ENCODE measurements at regions not wholly inside any gene's neighbourhood (a gene's known extent, or its start where the extent isn't known, plus 50 kb on each side); places are given as distances from the start of the nearest gene placed in this dataset.

GRCh38 chr4:132901224-132901623 is 247.9 kb upstream of the PCDH10 start:
- TF ChIP-seq POLR2AphosphoS5 (IDR thresholded peaks at IDR 0.05) = no peak
- TF ChIP-seq CTCF (IDR thresholded peaks at IDR 0.05) = no peak
- TF ChIP-seq POLR2A (IDR thresholded peaks at IDR 0.05) = no peak
- no peak for TF ChIP-seq EP300 (IDR thresholded peaks at IDR 0.05)
- Histone ChIP-seq H3K4me3 (no peak overlapping the region), H3K27me3 (no peaks in the 10 kb centered on the region), H3K36me3 (no peaks in the 10 kb centered on the region), H3K27ac (no peak overlapping the region), H3K9me3 (no peaks in the 10 kb centered on the region), H3K4me1 (no peaks in the 10 kb centered on the region)
- 60% methylated on average over 1 of the region's 1 CpG for WGBS
- no peak for DNase-seq (ENCODE audit: low spot score in 2 of 2)

DNA sequence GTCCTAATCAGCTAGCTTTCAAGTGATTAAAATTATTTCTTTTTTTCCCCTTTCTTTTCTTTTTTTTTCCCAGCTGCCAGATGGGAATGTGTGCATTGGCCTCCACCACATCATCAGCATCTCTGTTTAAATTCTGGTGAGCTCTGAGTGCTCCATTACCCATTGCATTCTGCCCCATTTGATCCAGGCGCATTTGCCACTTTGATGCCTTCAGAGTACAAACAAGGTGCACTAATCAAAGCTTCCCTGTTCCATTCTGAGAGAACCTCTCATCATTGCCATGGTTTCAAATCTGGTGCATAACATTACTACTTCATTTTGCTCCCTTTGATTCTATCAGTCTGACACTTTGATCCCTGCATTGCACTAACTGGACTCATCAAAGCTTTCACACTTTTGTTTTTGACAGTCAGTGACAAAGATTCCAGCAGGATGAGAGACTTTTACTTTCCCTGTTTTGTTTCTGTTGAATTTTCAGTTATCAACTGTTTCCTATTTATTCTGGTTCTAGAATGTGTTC is 238.8 kb upstream of the PCDH10 start:
- no peak for DNase-seq (ENCODE audit: low spot score in 2 of 2)

GRCh38 chr4:132918096-132918495 is 231.0 kb upstream of the PCDH10 start:
- Histone ChIP-seq H3K27ac (no peak overlapping the region), H3K27me3 (no peaks in the 10 kb centered on the region), H3K36me3 (no peaks in the 10 kb centered on the region), H3K4me1 (no peaks in the 10 kb centered on the region), H3K4me3 (no peak overlapping the region), H3K9me3 (no peaks in the 10 kb centered on the region)
- no peak for DNase-seq (ENCODE audit: low spot score in 2 of 2)
- no peak for TF ChIP-seq POLR2AphosphoS5 (IDR thresholded peaks at IDR 0.05)
- no peak for TF ChIP-seq POLR2A (IDR thresholded peaks at IDR 0.05)
- no peak for TF ChIP-seq CTCF (IDR thresholded peaks at IDR 0.05)
- TF ChIP-seq EP300 (IDR thresholded peaks at IDR 0.05) = no peak
- WGBS = 68% methylated on average over 1 of the region's 1 CpG

More for the DNA sequence above, 238.8 kb upstream of the PCDH10 start:
- Histone ChIP-seq H3K36me3 (no peaks in the 10 kb centered on the region), H3K27me3 (no peaks in the 10 kb centered on the region), H3K4me1 (no peaks in the 10 kb centered on the region), H3K27ac (no peak overlapping the region), H3K4me3 (no peak overlapping the region), H3K9me3 (peaks cover 5% of the 10 kb centered on the region)
- 94% methylated on average over 1 of the region's 1 CpG for WGBS
- no peak for TF ChIP-seq EP300 (IDR thresholded peaks at IDR 0.05)
- no peak for TF ChIP-seq POLR2AphosphoS5 (IDR thresholded peaks at IDR 0.05)
- TF ChIP-seq POLR2A (IDR thresholded peaks at IDR 0.05) = no peak
- TF ChIP-seq CTCF (IDR thresholded peaks at IDR 0.05) = no peak

GRCh38 chr4:132923516-132923915 is 225.6 kb upstream of the PCDH10 start:
- H3K27me3 ChIP-seq = no peaks in the 10 kb centered on the region
- no peak overlapping the region for H3K27ac ChIP-seq
- 71% methylated on average over 3 of the region's 3 CpGs for WGBS
- no peak for DNase-seq (ENCODE audit: low spot score in 2 of 2)
- TF ChIP-seq POLR2AphosphoS5 (IDR thresholded peaks at IDR 0.05) = no peak
- TF ChIP-seq POLR2A (IDR thresholded peaks at IDR 0.05) = no peak
- TF ChIP-seq CTCF (IDR thresholded peaks at IDR 0.05) = no peak
- no peaks in the 10 kb centered on the region for H3K36me3 ChIP-seq
- no peaks in the 10 kb centered on the region for H3K9me3 ChIP-seq
- H3K4me3 ChIP-seq = no peak overlapping the region
- no peaks in the 10 kb centered on the region for H3K4me1 ChIP-seq

DNA sequence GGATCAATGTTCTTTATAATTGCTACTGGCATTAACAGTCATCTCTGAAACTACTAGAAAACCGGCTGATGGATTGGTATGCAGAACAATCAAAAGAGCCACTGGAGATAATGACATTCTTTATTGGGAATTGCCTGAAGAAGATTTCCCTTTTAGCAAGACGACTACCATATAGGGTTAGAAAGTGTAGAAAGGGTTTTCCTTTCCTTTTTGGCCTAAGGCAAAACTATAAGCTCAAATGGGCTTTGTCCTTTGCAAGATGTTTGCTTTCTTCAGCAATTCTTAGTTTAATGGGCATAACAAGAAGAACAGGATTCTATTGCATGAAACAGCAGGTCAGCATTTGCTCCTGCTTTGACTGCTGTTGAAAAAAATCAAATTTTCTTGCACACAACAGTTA is 214.2 kb upstream of the PCDH10 start:
- H3K4me3 ChIP-seq = no peak overlapping the region

More for the DNA sequence above, 214.2 kb upstream of the PCDH10 start:
- H3K9me3 ChIP-seq = peaks cover 6% of the 10 kb centered on the region
- no peaks in the 10 kb centered on the region for H3K4me1 ChIP-seq
- no peak overlapping the region for H3K27ac ChIP-seq
- H3K36me3 ChIP-seq = no peaks in the 10 kb centered on the region
- no peak for DNase-seq (ENCODE audit: low spot score in 2 of 2)
- TF ChIP-seq POLR2AphosphoS5 (IDR thresholded peaks at IDR 0.05) (no peak), POLR2A (IDR thresholded peaks at IDR 0.05) (no peak), CTCF (IDR thresholded peaks at IDR 0.05) (no peak), EP300 (IDR thresholded peaks at IDR 0.05) (no peak)
- no peaks in the 10 kb centered on the region for H3K27me3 ChIP-seq
- whole genome bisulfite sequencing = 41% methylated on average over 2 of the region's 2 CpGs
